GM21825 (cell line): ENCODE measurements at regions not wholly inside any gene's neighbourhood (a gene's known extent, or its start where the extent isn't known, plus 50 kb on each side); places are given as distances from the start of the nearest gene placed in this dataset.
"Not testable (repeated sequence)": the region's sequence is repeated elsewhere in the genome, so short reads cannot be mapped to it uniquely, and the experiment has no call there.

Experiments used
- ATAC-seq: cut with Tn5 transposase; IDR thresholded peaks from one replicate; pipeline ENCODE4 v1.9.1; 2021; ENCODE audit warnings: mild to moderate bottlenecking, moderate library complexity; ENCODE audit not compliant: unreplicated experiment

- not testable (repeated sequence) for ATAC-seq
These were observed 600.1 kb downstream of the PRR16 start for GRCh38 chr5:121064241-121064640.

- no peak for ATAC-seq
These were observed 622.6 kb downstream of the PRR16 start for GRCh38 chr5:121086671-121087070.

GRCh38 chr5:121087560-121087959 lies 623.5 kb downstream of the PRR16 start:
- ATAC-seq, result no peak

- ATAC-seq, result no peak
These were observed 624.2 kb downstream of the PRR16 start for GRCh38 chr5:121088341-121088740.

- ATAC-seq, result no peak
These were observed 626.7 kb downstream of the PRR16 start for GRCh38 chr5:121090822-121091221.

GRCh38 chr5:121100931-121101330 lies 636.8 kb downstream of the PRR16 start:
- no peak for ATAC-seq

GRCh38 chr5:121105921-121106320 lies 641.8 kb downstream of the PRR16 start:
- no peak for ATAC-seq

GRCh38 chr5:121106721-121107690 lies 642.9 kb downstream of the PRR16 start:
- not testable (repeated sequence) for ATAC-seq

- ATAC-seq, result no peak
These were observed 644.6 kb downstream of the PRR16 start for GRCh38 chr5:121108725-121109124.

GRCh38 chr5:121109817-121110216 lies 645.7 kb downstream of the PRR16 start:
- ATAC-seq, result no peak

- no peak for ATAC-seq
These were observed 657.7 kb downstream of the PRR16 start for GRCh38 chr5:121121786-121122185.

- ATAC-seq, result no peak
These were observed 674.4 kb downstream of the PRR16 start for GRCh38 chr5:121138495-121138907.

GRCh38 chr5:121138952-121139351 lies 674.9 kb downstream of the PRR16 start:
- no peak for ATAC-seq

GRCh38 chr5:121144764-121145163 lies 680.7 kb downstream of the PRR16 start:
- no peak for ATAC-seq

- ATAC-seq, result no peak
These were observed 687.4 kb downstream of the PRR16 start for GRCh38 chr5:121151534-121151933.

GRCh38 chr5:121152411-121152810 lies 688.3 kb downstream of the PRR16 start:
- no peak for ATAC-seq

- no peak for ATAC-seq
These were observed 692.5 kb downstream of the PRR16 start for GRCh38 chr5:121156565-121156964.

- ATAC-seq, result no peak
These were observed 693.2 kb upstream of the FTMT start for GRCh38 chr5:121158451-121158850.

- no peak for ATAC-seq
These were observed 691.1 kb upstream of the FTMT start for GRCh38 chr5:121160591-121160990.

GRCh38 chr5:121164632-121165031 lies 687.0 kb upstream of the FTMT start:
- ATAC-seq, result no peak

GRCh38 chr5:121171361-121171760 lies 680.3 kb upstream of the FTMT start:
- ATAC-seq, result no peak

- ATAC-seq, result no peak
These were observed 679.8 kb upstream of the FTMT start for GRCh38 chr5:121171834-121172233.

GRCh38 chr5:121174351-121174750 lies 677.3 kb upstream of the FTMT start:
- ATAC-seq, result no peak
